CD4-positive, CD25-positive, alpha-beta regulatory T cell (primary cell): ENCODE measurements at regions not wholly inside any gene's neighbourhood (a gene's known extent, or its start where the extent isn't known, plus 50 kb on each side); places are given as distances from the start of the nearest gene placed in this dataset.
"Not testable (repeated sequence)": the region's sequence is repeated elsewhere in the genome, so short reads cannot be mapped to it uniquely, and the experiment has no call there.

Experiments used
- ATAC-seq, 2 donors: fragments of 150-1000 bp; cut with Tn5 transposase; one replicate each; pipeline ENCODE4 v1.10.0; 2021; ENCODE audit warnings: low read depth in 2 of 2, moderate number of reproducible peaks in 2 of 2, moderate library complexity in 1 of 2
- DNase-seq, 3 donors: peaks; one replicate each; pipeline versions ENCODE4 v3.0.0 to v3.0.0-alpha.2; 2012 to 2022; ENCODE audit warnings: mixed read lengths in 1 of 3
- H3K27ac ChIP-seq: one replicate; pipeline ENCODE4 v1.7.0; 2013; ENCODE audit warnings: mild to moderate bottlenecking, low read length; ENCODE audit not compliant: insufficient read depth, poor library complexity, severe bottlenecking
- H3K27me3 ChIP-seq: one replicate; pipeline ENCODE4 v1.7.0; 2013; ENCODE audit warnings: low read length; ENCODE audit not compliant: control insufficient read depth, insufficient read depth
- H3K36me3 ChIP-seq: one replicate; pipeline ENCODE4 v1.7.0; 2013; ENCODE audit warnings: mild to moderate bottlenecking, low read length, moderate library complexity; ENCODE audit not compliant: control insufficient read depth, insufficient read depth
- H3K4me1 ChIP-seq: 2 replicates; pipeline ENCODE4 v1.7.0; 2013; ENCODE audit warnings: mild to moderate bottlenecking, low read length; ENCODE audit not compliant: insufficient read depth, control insufficient read depth, poor library complexity, severe bottlenecking
- H3K4me3 ChIP-seq: one replicate; pipeline ENCODE4 v1.7.0; 2013; ENCODE audit warnings: low read depth, mild to moderate bottlenecking, low read length, moderate library complexity
- H3K9me3 ChIP-seq, 2 experiments: 1 replicate in 1 of 2; 2 replicates in 1 of 2; pipeline ENCODE4 v1.7.0; 2013; ENCODE audit warnings: low read length in 2 of 2, mild to moderate bottlenecking in 1 of 2, moderate library complexity in 1 of 2; ENCODE audit not compliant: control insufficient read depth in 2 of 2
- H3K27ac Mint-ChIP-seq, 3 donors: one replicate each; pipeline ENCODE4 v1.8.0; 2020 to 2022; ENCODE audit warnings: mild to moderate bottlenecking in 3 of 3, mixed read lengths in 3 of 3, moderate library complexity in 2 of 3
- H3K27me3 Mint-ChIP-seq: one replicate; pipeline ENCODE4 v1.8.0; 2022; ENCODE audit warnings: mild to moderate bottlenecking, mixed read lengths
- H3K36me3 Mint-ChIP-seq: one replicate; pipeline ENCODE4 v1.8.0; 2020; ENCODE audit warnings: mixed read lengths
- H3K4me1 Mint-ChIP-seq, 4 donors: one replicate each; pipeline ENCODE4 v1.8.0; 2020 to 2022; ENCODE audit warnings: mixed read lengths in 4 of 4, mild to moderate bottlenecking in 1 of 4
- H3K4me3 Mint-ChIP-seq, 4 donors: one replicate each; pipeline ENCODE4 v1.8.0; 2020 to 2022; ENCODE audit warnings: mild to moderate bottlenecking in 4 of 4, mixed read lengths in 4 of 4, moderate library complexity in 3 of 4
- H3K9me3 Mint-ChIP-seq, 7 donors: one replicate each; pipeline ENCODE4 v1.8.0; 2020 to 2022; ENCODE audit warnings: mixed read lengths in 7 of 7, mild to moderate bottlenecking in 3 of 7, moderate library complexity in 2 of 7

DNA sequence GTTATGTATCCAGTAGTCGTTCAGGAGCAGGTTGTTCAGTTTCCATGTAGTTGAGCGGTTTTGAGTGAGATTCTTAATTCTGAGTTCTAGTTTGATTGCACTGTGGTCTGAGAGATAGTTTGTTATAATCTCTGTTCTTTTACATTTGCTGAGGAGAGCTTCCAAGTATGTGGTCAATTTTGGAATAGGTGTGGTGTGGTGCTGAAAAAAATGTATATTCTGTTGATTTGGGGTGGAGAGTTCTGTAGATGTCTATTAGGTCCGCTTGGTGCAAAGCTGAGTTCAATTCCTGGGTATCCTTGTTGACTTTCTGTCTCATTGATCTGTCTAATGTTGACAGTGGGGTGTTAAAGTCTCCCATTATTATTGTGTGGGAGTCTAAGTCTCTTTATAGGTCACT lies 68.6 kb upstream of the IZUMO1R start:
- H3K9me3 ChIP-seq, H3K27me3 ChIP-seq, ATAC-seq, H3K9me3 Mint-ChIP-seq, H3K4me3 ChIP-seq, H3K27ac Mint-ChIP-seq, H3K36me3 Mint-ChIP-seq, H3K4me1 Mint-ChIP-seq, H3K4me3 Mint-ChIP-seq, H3K27me3 Mint-ChIP-seq, H3K27ac ChIP-seq, H3K4me1 ChIP-seq, H3K36me3 ChIP-seq, DNase-seq: not testable (repeated sequence)

DNA sequence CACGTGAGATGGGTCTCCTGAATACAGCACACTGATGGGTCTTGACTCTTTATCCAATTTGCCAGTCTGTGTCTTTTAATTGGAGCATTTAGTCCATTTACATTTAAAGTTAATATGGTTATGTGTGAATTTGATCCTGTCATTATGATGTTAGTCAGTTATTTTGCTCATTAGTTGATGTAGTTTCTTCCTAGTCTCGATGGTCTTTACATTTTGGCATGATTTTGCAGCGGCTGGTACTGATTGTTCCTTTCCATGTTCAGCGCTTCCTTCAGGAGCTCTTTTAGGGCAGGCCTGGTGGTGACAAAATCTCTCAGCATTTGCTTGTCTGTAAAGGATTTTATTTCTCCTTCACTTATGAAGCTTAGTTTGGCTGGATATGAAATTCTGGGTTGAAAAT lies 68.0 kb upstream of the IZUMO1R start:
- not testable (repeated sequence) for H3K4me3 Mint-ChIP-seq, H3K4me1 ChIP-seq, H3K36me3 ChIP-seq, H3K4me1 Mint-ChIP-seq, H3K9me3 Mint-ChIP-seq, H3K36me3 Mint-ChIP-seq, H3K27me3 ChIP-seq, H3K4me3 ChIP-seq, H3K27ac ChIP-seq, ATAC-seq, DNase-seq, H3K27me3 Mint-ChIP-seq, H3K27ac Mint-ChIP-seq, H3K9me3 ChIP-seq

DNA sequence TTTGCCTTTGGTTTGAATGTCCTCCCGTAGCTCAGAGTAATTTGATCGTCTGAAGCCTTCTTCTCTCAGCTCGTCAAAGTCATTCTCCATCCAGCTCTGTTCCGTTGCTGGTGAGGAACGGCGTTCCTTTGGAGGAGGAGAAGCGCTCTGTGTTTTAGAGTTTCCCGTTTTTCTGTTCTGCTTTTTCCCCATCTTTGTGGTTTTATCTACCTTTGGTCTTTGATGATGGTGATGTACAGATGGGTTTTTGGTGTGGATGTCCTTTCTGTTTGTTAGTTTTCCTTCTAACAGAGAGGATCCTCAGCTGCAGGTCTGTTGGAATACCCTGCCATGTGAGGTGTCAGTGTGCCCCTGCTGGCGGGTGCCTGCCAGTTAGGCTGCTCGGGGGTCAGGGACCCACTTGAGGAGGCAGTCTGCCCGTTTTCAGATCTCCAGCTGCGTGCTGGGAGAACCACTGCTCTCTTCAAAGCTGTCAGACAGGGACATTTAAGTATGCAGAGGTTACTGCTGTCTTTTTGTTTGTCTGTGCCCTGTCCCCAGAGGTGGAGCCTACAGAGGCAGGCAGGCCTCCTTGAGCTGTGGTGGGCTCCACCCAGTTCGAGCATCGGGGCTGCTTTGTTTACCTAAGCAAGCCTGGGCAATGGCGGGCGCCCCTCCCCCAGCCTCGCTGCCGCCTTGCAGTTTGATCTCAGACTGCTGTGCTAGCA lies 66.8 kb upstream of the IZUMO1R start:
- not testable (repeated sequence) for H3K9me3 Mint-ChIP-seq

DNA sequence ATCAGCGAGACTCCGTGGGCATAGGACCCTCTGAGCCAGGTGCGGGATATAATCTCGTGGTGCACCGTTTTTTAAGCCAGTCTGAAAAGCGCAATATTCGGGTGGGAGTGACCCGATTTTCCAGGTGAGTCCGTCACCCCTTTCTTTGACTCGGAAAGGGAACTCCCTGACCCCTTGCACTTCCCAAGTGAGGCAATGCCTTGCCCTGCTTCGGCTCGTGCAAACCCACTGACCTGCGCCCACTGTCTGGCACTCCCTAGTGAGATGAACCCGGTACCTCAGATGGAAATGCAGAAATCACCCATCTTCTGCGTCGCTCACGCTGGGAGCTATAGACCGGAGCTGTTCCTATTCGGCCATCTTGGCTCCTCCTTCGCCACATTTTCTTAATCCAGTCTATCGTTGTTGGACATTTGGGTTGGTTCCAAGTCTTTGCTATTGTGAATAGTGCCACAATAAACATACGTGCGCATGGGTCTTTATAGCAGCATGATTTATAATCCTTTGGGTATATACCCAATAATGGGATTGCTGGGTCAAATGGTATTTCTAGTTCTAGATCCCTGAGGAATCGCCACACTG lies 66.1 kb upstream of the IZUMO1R start:
- DNase-seq, H3K4me1 ChIP-seq: not testable (repeated sequence)
- peak in 1 of 2 donors; percentile 55 for ATAC-seq

More for the DNA sequence above, 66.8 kb upstream of the IZUMO1R start:
- H3K27ac ChIP-seq, H3K4me1 ChIP-seq, H3K27ac Mint-ChIP-seq, DNase-seq, H3K4me3 ChIP-seq, H3K36me3 Mint-ChIP-seq, H3K4me1 Mint-ChIP-seq, ATAC-seq, H3K27me3 ChIP-seq, H3K9me3 ChIP-seq, H3K36me3 ChIP-seq, H3K4me3 Mint-ChIP-seq, H3K27me3 Mint-ChIP-seq: not testable (repeated sequence)

DNA sequence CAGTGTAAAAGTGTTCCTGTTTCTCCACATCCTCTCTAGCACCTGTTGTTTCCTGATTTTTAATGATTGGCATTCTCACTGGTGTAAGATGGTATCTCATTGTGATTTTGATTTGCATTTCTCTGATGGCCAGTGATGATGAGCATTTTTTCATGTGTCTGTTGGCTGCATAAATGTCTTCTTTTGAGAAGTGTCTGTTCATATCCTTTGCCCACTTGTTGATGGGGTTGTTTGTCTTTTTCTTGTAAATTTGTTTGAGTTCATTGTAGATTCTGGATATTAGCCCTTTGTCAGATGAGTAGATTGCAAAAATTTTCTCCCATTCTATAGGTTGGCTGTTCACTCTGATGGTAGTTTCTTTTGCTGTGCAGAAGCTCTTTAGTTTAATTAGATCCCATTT lies 65.6 kb upstream of the IZUMO1R start:
- not testable (repeated sequence) for DNase-seq, H3K27me3 Mint-ChIP-seq, H3K9me3 Mint-ChIP-seq, ATAC-seq, H3K27me3 ChIP-seq, H3K27ac ChIP-seq, H3K9me3 ChIP-seq, H3K36me3 Mint-ChIP-seq, H3K4me3 Mint-ChIP-seq, H3K4me1 ChIP-seq, H3K36me3 ChIP-seq, H3K27ac Mint-ChIP-seq, H3K4me1 Mint-ChIP-seq, H3K4me3 ChIP-seq

More for the DNA sequence above, 66.1 kb upstream of the IZUMO1R start:
- not testable (repeated sequence) for H3K27me3 Mint-ChIP-seq, H3K36me3 Mint-ChIP-seq, H3K9me3 ChIP-seq, H3K27me3 ChIP-seq, H3K9me3 Mint-ChIP-seq, H3K27ac ChIP-seq, H3K4me3 ChIP-seq, H3K36me3 ChIP-seq, H3K4me1 Mint-ChIP-seq, H3K27ac Mint-ChIP-seq, H3K4me3 Mint-ChIP-seq

DNA sequence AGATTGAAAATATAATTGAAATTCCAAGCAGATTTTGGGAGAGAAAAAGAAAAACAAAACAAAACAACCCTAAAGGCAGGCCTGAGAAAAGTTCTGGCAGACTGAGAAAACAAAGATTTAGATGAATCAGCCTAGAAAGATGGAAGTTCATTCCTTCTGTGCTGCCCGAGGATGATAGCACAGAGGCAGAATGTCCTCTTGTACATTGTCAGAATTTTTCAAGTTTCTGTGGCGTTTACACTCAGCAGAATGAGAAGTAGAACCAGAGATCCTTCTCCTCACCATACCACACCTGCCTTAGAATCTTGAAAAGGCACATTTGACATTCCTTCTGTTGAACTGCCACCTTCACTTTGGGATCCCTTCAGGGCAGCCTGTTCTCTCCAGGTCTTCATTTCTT lies 62.5 kb upstream of the IZUMO1R start:
- DNase-seq (no peak), ATAC-seq (no peak)
- Mint-ChIP-seq H3K4me1 (no peaks in the 10 kb centered on the region), H3K9me3 (peaks cover 0 to 10% (median 2%) of the 10 kb centered on the region in 7 donors), H3K4me3 (no peak overlapping the region), H3K27ac (no peak overlapping the region), H3K27me3 (no peaks in the 10 kb centered on the region), H3K36me3 (no peaks in the 10 kb centered on the region)
- no peaks in the 10 kb centered on the region for H3K4me1 ChIP-seq
- H3K27me3 ChIP-seq, result no peaks in the 10 kb centered on the region
- H3K4me3 ChIP-seq, result no peak overlapping the region
- H3K9me3 ChIP-seq, result peaks cover 0 to 5% of the 10 kb centered on the region in 2 experiments
- H3K27ac ChIP-seq, result no peak overlapping the region
- no peaks in the 10 kb centered on the region for H3K36me3 ChIP-seq

DNA sequence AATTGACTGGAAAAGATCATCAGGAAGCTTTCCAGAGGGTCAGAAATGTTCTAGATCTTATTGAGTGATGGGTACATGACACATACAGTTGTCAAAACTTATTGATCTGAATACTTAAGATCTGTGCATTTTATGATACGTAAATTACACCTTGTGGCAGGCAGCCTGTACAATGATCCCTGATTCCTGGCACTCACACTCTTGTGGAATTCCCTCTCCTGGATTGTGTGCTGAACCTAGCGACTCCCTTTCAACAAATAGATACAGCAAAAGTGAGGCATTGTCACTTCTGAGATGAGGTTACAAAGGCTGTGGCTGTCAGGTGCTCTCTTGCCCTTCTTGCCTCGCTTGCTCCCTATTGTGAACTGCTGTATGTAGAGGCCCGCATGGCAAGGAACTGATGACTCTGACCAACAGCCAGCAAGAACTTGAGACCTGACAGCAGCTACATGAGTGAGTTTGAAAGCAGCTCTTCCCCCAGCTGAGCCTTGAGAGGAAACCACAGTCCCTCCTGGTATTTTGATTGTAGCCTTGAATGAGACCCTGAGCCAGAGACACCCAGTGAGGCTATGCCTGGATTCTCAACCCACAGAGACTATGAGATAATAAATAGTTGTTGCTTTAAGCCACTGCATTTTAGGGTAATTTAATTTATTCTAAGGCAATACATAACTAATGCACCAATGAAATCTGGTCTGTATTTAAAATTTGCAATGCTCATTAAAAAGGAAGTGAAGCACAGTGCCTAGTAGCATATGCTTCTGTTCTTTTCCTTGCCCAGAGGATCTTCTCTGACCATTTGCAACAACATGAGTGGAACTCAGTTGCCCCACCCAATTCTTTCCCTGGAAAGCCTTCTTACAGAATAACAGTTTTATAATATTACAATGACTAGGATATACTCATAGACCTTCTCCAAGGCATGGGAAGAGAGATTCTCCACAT lies 60.5 kb upstream of the IZUMO1R start:
- no peaks in the 10 kb centered on the region for H3K27me3 Mint-ChIP-seq
- DNase-seq, result no peak
- H3K9me3 ChIP-seq, result no peaks in the 10 kb centered on the region
- H3K27ac Mint-ChIP-seq, result no peak overlapping the region
- H3K4me3 Mint-ChIP-seq, result no peak overlapping the region
- no peaks in the 10 kb centered on the region for H3K27me3 ChIP-seq
- H3K4me1 ChIP-seq, result no peaks in the 10 kb centered on the region
- H3K9me3 Mint-ChIP-seq, result peaks cover 0 to 10% (median 2%) of the 10 kb centered on the region in 7 donors
- ATAC-seq, result no peak
- no peaks in the 10 kb centered on the region for H3K4me1 Mint-ChIP-seq
- H3K36me3 ChIP-seq, result no peaks in the 10 kb centered on the region
- no peaks in the 10 kb centered on the region for H3K36me3 Mint-ChIP-seq
- no peak overlapping the region for H3K27ac ChIP-seq
- no peak overlapping the region for H3K4me3 ChIP-seq
